ENCODE measurements at regions not wholly inside any gene's neighbourhood (a gene's known extent, or its start where the extent isn't known, plus 50 kb on each side); places are given as distances from the start of the nearest gene placed in this dataset.
"Not testable (repeated sequence)": the region's sequence is repeated elsewhere in the genome, so short reads cannot be mapped to it uniquely, and the experiment has no call there.

GRCh38 chr11:22449441-22449840 is 111.3 kb downstream of the SLC17A6 start:
- H3K36me3 ChIP-seq (ENCODE audit: control insufficient read depth, insufficient read depth, low read length), result no peaks in the 10 kb centered on the region
- H3K9me3 ChIP-seq (ENCODE audit: control insufficient read depth, low read length), result no peaks in the 10 kb centered on the region
- peak overlapping the region; percentile 87 for H3K27ac ChIP-seq (ENCODE audit: low read depth, low read length, severe bottlenecking)
- H3K4me3 ChIP-seq (ENCODE audit: extremely low read depth, insufficient read depth, low read length, poor library complexity, severe bottlenecking), result no peak overlapping the region
- H3K4me1 ChIP-seq (ENCODE audit: control insufficient read depth, insufficient read depth, low read length, poor library complexity, severe bottlenecking), result peaks cover 4% of the 10 kb centered on the region

- no peaks in the 10 kb centered on the region for H3K36me3 ChIP-seq (ENCODE audit: control insufficient read depth, insufficient read depth, low read length)
- peaks cover 3% of the 10 kb centered on the region for H3K4me1 ChIP-seq (ENCODE audit: control insufficient read depth, insufficient read depth, low read length, poor library complexity, severe bottlenecking)
- 80% methylated on average over 2 of the region's 2 CpGs; no CpG with 5 or more reads in 1 of the 2 experiments for WGBS, 2 experiments (ENCODE audit: insufficient coverage in 2 of 2)
- H3K27ac ChIP-seq (ENCODE audit: low read depth, low read length, severe bottlenecking), result no peak overlapping the region
- H3K9me3 ChIP-seq (ENCODE audit: control insufficient read depth, low read length), result no peaks in the 10 kb centered on the region
- no peak overlapping the region for H3K4me3 ChIP-seq (ENCODE audit: extremely low read depth, insufficient read depth, low read length, poor library complexity, severe bottlenecking)
Observed at GRCh38 chr11:22444076-22444475, 105.9 kb downstream of the SLC17A6 start.

GRCh38 chr11:22441831-22442230 is 103.7 kb downstream of the SLC17A6 start:
- no peaks in the 10 kb centered on the region for H3K9me3 ChIP-seq (ENCODE audit: control insufficient read depth, low read length)
- H3K36me3 ChIP-seq (ENCODE audit: control insufficient read depth, insufficient read depth, low read length), result no peaks in the 10 kb centered on the region
- WGBS, 2 experiments (ENCODE audit: insufficient coverage in 2 of 2), result no CpG with 5 or more reads among the region's 1 CpG
- H3K4me1 ChIP-seq (ENCODE audit: control insufficient read depth, insufficient read depth, low read length, poor library complexity, severe bottlenecking), result peaks cover 3% of the 10 kb centered on the region
- no peak overlapping the region for H3K4me3 ChIP-seq (ENCODE audit: extremely low read depth, insufficient read depth, low read length, poor library complexity, severe bottlenecking)
- H3K27ac ChIP-seq (ENCODE audit: low read depth, low read length, severe bottlenecking), result no peak overlapping the region

- not testable (repeated sequence) for H3K36me3 ChIP-seq (ENCODE audit: control insufficient read depth, insufficient read depth, low read length); H3K27ac ChIP-seq (ENCODE audit: low read depth, low read length, severe bottlenecking); H3K4me1 ChIP-seq (ENCODE audit: control insufficient read depth, insufficient read depth, low read length, poor library complexity, severe bottlenecking); H3K9me3 ChIP-seq (ENCODE audit: control insufficient read depth, low read length); H3K4me3 ChIP-seq (ENCODE audit: extremely low read depth, insufficient read depth, low read length, poor library complexity, severe bottlenecking)
- 100% methylated on average over 2 of the region's 7 CpGs; no CpG with 5 or more reads in 1 of the 2 experiments for WGBS, 2 experiments (ENCODE audit: insufficient coverage in 2 of 2)
Observed at GRCh38 chr11:22435582-22435981, 97.4 kb downstream of the SLC17A6 start.

- WGBS, 2 experiments (ENCODE audit: insufficient coverage in 2 of 2), result 83% methylated on average over 4 of the region's 5 CpGs; no CpG with 5 or more reads in 1 of the 2 experiments
- H3K36me3 ChIP-seq (ENCODE audit: control insufficient read depth, insufficient read depth, low read length), result no peaks in the 10 kb centered on the region
- no peak overlapping the region for H3K4me3 ChIP-seq (ENCODE audit: extremely low read depth, insufficient read depth, low read length, poor library complexity, severe bottlenecking)
- H3K4me1 ChIP-seq (ENCODE audit: control insufficient read depth, insufficient read depth, low read length, poor library complexity, severe bottlenecking), result no peaks in the 10 kb centered on the region
- no peaks in the 10 kb centered on the region for H3K9me3 ChIP-seq (ENCODE audit: control insufficient read depth, low read length)
- no peak overlapping the region for H3K27ac ChIP-seq (ENCODE audit: low read depth, low read length, severe bottlenecking)
Observed at GRCh38 chr11:22433517-22433916, 95.3 kb downstream of the SLC17A6 start.

DNA sequence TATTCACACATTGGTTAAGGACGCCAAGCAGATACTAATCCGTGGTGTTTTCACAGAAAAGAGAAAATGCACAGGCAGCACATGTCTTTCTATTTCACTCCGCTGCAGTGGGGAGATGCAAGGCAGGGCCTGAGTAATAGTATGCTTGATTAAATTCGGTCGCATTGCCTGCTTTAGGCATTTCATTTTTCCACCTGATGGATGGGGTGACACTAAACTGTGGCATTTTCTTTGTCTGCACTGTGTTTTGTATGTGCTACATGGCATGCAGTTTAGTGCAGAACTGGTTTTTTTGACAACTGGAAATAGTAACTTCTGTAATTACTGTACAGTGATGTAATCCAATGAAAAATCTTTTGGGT is 94.9 kb downstream of the SLC17A6 start:
- no peak overlapping the region for H3K4me3 ChIP-seq (ENCODE audit: extremely low read depth, insufficient read depth, low read length, poor library complexity, severe bottlenecking)
- no peak overlapping the region for H3K27ac ChIP-seq (ENCODE audit: low read depth, low read length, severe bottlenecking)
- H3K4me1 ChIP-seq (ENCODE audit: control insufficient read depth, insufficient read depth, low read length, poor library complexity, severe bottlenecking), result no peaks in the 10 kb centered on the region
- no peaks in the 10 kb centered on the region for H3K36me3 ChIP-seq (ENCODE audit: control insufficient read depth, insufficient read depth, low read length)
- H3K9me3 ChIP-seq (ENCODE audit: control insufficient read depth, low read length), result no peaks in the 10 kb centered on the region
- WGBS, 2 experiments (ENCODE audit: insufficient coverage in 2 of 2), result 95 to 100% methylated on average over 5 of the region's 5 CpGs

GRCh38 chr11:22432291-22433093 is 94.3 kb downstream of the SLC17A6 start:
- H3K4me1 ChIP-seq (ENCODE audit: control insufficient read depth, insufficient read depth, low read length, poor library complexity, severe bottlenecking), result no peaks in the 10 kb centered on the region
- no peaks in the 10 kb centered on the region for H3K9me3 ChIP-seq (ENCODE audit: control insufficient read depth, low read length)
- H3K27ac ChIP-seq (ENCODE audit: low read depth, low read length, severe bottlenecking), result no peak overlapping the region
- H3K36me3 ChIP-seq (ENCODE audit: control insufficient read depth, insufficient read depth, low read length), result no peaks in the 10 kb centered on the region
- 90 to 91% methylated on average over 33 to 39 of the region's 40 CpGs for WGBS, 2 experiments (ENCODE audit: insufficient coverage in 2 of 2)
- no peak overlapping the region for H3K4me3 ChIP-seq (ENCODE audit: extremely low read depth, insufficient read depth, low read length, poor library complexity, severe bottlenecking)

GRCh38 chr11:22431106-22431505 is 92.9 kb downstream of the SLC17A6 start:
- WGBS, 2 experiments (ENCODE audit: insufficient coverage in 2 of 2), result 64 to 67% methylated on average over 1 to 2 of the region's 3 CpGs
- H3K36me3 ChIP-seq (ENCODE audit: control insufficient read depth, insufficient read depth, low read length), result no peaks in the 10 kb centered on the region

GRCh38 chr11:22430639-22431038 is 92.5 kb downstream of the SLC17A6 start:
- Histone ChIP-seq H3K4me1 (ENCODE audit: control insufficient read depth, insufficient read depth, low read length, poor library complexity, severe bottlenecking) (no peaks in the 10 kb centered on the region), H3K36me3 (ENCODE audit: control insufficient read depth, insufficient read depth, low read length) (no peaks in the 10 kb centered on the region), H3K27ac (ENCODE audit: low read depth, low read length, severe bottlenecking) (no peak overlapping the region), H3K4me3 (ENCODE audit: extremely low read depth, insufficient read depth, low read length, poor library complexity, severe bottlenecking) (no peak overlapping the region), H3K9me3 (ENCODE audit: control insufficient read depth, low read length) (no peaks in the 10 kb centered on the region)
- no CpG with 5 or more reads among the region's 3 CpGs for WGBS, 2 experiments (ENCODE audit: insufficient coverage in 2 of 2)

More at GRCh38 chr11:22431106-22431505, 92.9 kb downstream of the SLC17A6 start:
- no peaks in the 10 kb centered on the region for H3K9me3 ChIP-seq (ENCODE audit: control insufficient read depth, low read length)
- H3K27ac ChIP-seq (ENCODE audit: low read depth, low read length, severe bottlenecking), result no peak overlapping the region
- H3K4me1 ChIP-seq (ENCODE audit: control insufficient read depth, insufficient read depth, low read length, poor library complexity, severe bottlenecking), result no peaks in the 10 kb centered on the region
- H3K4me3 ChIP-seq (ENCODE audit: extremely low read depth, insufficient read depth, low read length, poor library complexity, severe bottlenecking), result no peak overlapping the region

GRCh38 chr11:22430141-22430541 is 92.0 kb downstream of the SLC17A6 start:
- Histone ChIP-seq H3K36me3 (ENCODE audit: control insufficient read depth, insufficient read depth, low read length) (no peaks in the 10 kb centered on the region), H3K4me1 (ENCODE audit: control insufficient read depth, insufficient read depth, low read length, poor library complexity, severe bottlenecking) (no peaks in the 10 kb centered on the region), H3K9me3 (ENCODE audit: control insufficient read depth, low read length) (no peaks in the 10 kb centered on the region), H3K27ac (ENCODE audit: low read depth, low read length, severe bottlenecking) (no peak overlapping the region), H3K4me3 (ENCODE audit: extremely low read depth, insufficient read depth, low read length, poor library complexity, severe bottlenecking) (no peak overlapping the region)
- 75% methylated on average over 1 of the region's 3 CpGs; no CpG with 5 or more reads in 1 of the 2 experiments for WGBS, 2 experiments (ENCODE audit: insufficient coverage in 2 of 2)

Measured in mesodermal cell (in vitro differentiated cells).